ENCODE measurements at regions not wholly inside any gene's neighbourhood (a gene's known extent, or its start where the extent isn't known, plus 50 kb on each side); places are given as distances from the start of the nearest gene placed in this dataset.
"Not testable (repeated sequence)": the region's sequence is repeated elsewhere in the genome, so short reads cannot be mapped to it uniquely, and the experiment has no call there.

- H3K9me3 Mint-ChIP-seq, result peaks cover 3% of the 10 kb centered on the region
- no peak overlapping the region for H3K4me3 Mint-ChIP-seq
- H3K27ac Mint-ChIP-seq, result no peak overlapping the region
- intact Hi-C loops (cut with micrococcal nuclease), result no loop called here
- DNase-seq, result no peak
- H3K27me3 Mint-ChIP-seq, result no peaks in the 10 kb centered on the region
- ChIA-PET POLR2A (no interaction called here), CTCF (no interaction called here)
- no peaks in the 10 kb centered on the region for H3K36me3 Mint-ChIP-seq
- no peaks in the 10 kb centered on the region for H3K4me1 Mint-ChIP-seq (ENCODE audit: low read depth)
These were observed 351.3 kb downstream of the JRKL start for GRCh38 chr11:96741068-96741467.

GRCh38 chr11:96744697-96745096 lies 354.9 kb downstream of the JRKL start:
- no peak for DNase-seq
- no peak overlapping the region for H3K4me3 Mint-ChIP-seq
- peaks cover 3% of the 10 kb centered on the region for H3K9me3 Mint-ChIP-seq
- ChIA-PET CTCF (no interaction called here), POLR2A (no interaction called here)
- H3K27me3 Mint-ChIP-seq, result no peaks in the 10 kb centered on the region
- intact Hi-C loops (cut with micrococcal nuclease), result no loop called here
- H3K27ac Mint-ChIP-seq, result no peak overlapping the region
- H3K4me1 Mint-ChIP-seq (ENCODE audit: low read depth), result no peaks in the 10 kb centered on the region
- H3K36me3 Mint-ChIP-seq, result no peaks in the 10 kb centered on the region

GRCh38 chr11:96748639-96749370 lies 359.0 kb downstream of the JRKL start:
- DNase-seq, result no peak
- Mint-ChIP-seq H3K4me1 (ENCODE audit: low read depth) (no peaks in the 10 kb centered on the region), H3K27ac (no peak overlapping the region), H3K27me3 (no peaks in the 10 kb centered on the region), H3K36me3 (no peaks in the 10 kb centered on the region), H3K9me3 (peaks cover 3% of the 10 kb centered on the region), H3K4me3 (no peak overlapping the region)
- intact Hi-C loops (cut with micrococcal nuclease), result no loop called here
- ChIA-PET POLR2A (no interaction called here), CTCF (no interaction called here)

- H3K36me3 Mint-ChIP-seq; H3K27me3 Mint-ChIP-seq; H3K4me3 Mint-ChIP-seq; H3K27ac Mint-ChIP-seq; intact Hi-C loops (cut with micrococcal nuclease); H3K9me3 Mint-ChIP-seq; H3K4me1 Mint-ChIP-seq (ENCODE audit: low read depth); DNase-seq; POLR2A ChIA-PET; CTCF ChIA-PET: not testable (repeated sequence)
These were observed 362.0 kb downstream of the JRKL start for GRCh38 chr11:96751807-96752206.

- POLR2A ChIA-PET, result no interaction called here
- H3K4me3 Mint-ChIP-seq, result no peak overlapping the region
- no peak for DNase-seq
- peaks cover 3% of the 10 kb centered on the region for H3K9me3 Mint-ChIP-seq
- H3K27me3 Mint-ChIP-seq, result no peaks in the 10 kb centered on the region
- CTCF ChIA-PET, result no interaction called here
- H3K36me3 Mint-ChIP-seq, result no peaks in the 10 kb centered on the region
- H3K4me1 Mint-ChIP-seq (ENCODE audit: low read depth), result no peaks in the 10 kb centered on the region
- H3K27ac Mint-ChIP-seq, result no peak overlapping the region
- intact Hi-C loops (cut with micrococcal nuclease), result no loop called here
These were observed 362.4 kb downstream of the JRKL start for GRCh38 chr11:96752221-96752620.

GRCh38 chr11:96753997-96754396 lies 364.2 kb downstream of the JRKL start:
- Mint-ChIP-seq H3K27me3 (no peaks in the 10 kb centered on the region), H3K36me3 (no peaks in the 10 kb centered on the region), H3K4me3 (no peak overlapping the region), H3K9me3 (peaks cover 3% of the 10 kb centered on the region), H3K27ac (no peak overlapping the region), H3K4me1 (ENCODE audit: low read depth) (no peaks in the 10 kb centered on the region)
- ChIA-PET POLR2A (no interaction called here), CTCF (interaction anchor here (1.4 kb wide), 1 partner anchor 9 kb away, joined by 3 read pairs; no protein-coding TSS in a partner anchor)
- DNase-seq, result no peak
- intact Hi-C loops (cut with micrococcal nuclease), result no loop called here

GRCh38 chr11:96755209-96755608 lies 365.4 kb downstream of the JRKL start:
- Mint-ChIP-seq H3K4me3 (no peak overlapping the region), H3K9me3 (peaks cover 3% of the 10 kb centered on the region), H3K4me1 (ENCODE audit: low read depth) (no peaks in the 10 kb centered on the region), H3K27me3 (no peaks in the 10 kb centered on the region), H3K36me3 (no peaks in the 10 kb centered on the region), H3K27ac (no peak overlapping the region)
- POLR2A ChIA-PET, result interaction anchor here (0.6 kb wide), 1 partner anchor 93 kb away, joined by 3 read pairs; no protein-coding TSS in a partner anchor
- no peak for DNase-seq
- CTCF ChIA-PET, result no interaction called here
- intact Hi-C loops (cut with micrococcal nuclease), result no loop called here

- H3K4me3 Mint-ChIP-seq, result no peak overlapping the region
- peaks cover 3% of the 10 kb centered on the region for H3K9me3 Mint-ChIP-seq
- H3K4me1 Mint-ChIP-seq (ENCODE audit: low read depth), result no peaks in the 10 kb centered on the region
- no peaks in the 10 kb centered on the region for H3K27me3 Mint-ChIP-seq
- DNase-seq, result no peak
- intact Hi-C loops (cut with micrococcal nuclease), result no loop called here
- no peak overlapping the region for H3K27ac Mint-ChIP-seq
- ChIA-PET POLR2A (no interaction called here), CTCF (no interaction called here)
- H3K36me3 Mint-ChIP-seq, result no peaks in the 10 kb centered on the region
These were observed 365.9 kb downstream of the JRKL start for GRCh38 chr11:96755752-96756151.

GRCh38 chr11:96758957-96759356 lies 369.1 kb downstream of the JRKL start:
- Mint-ChIP-seq H3K4me3 (no peak overlapping the region), H3K27ac (no peak overlapping the region), H3K27me3 (no peaks in the 10 kb centered on the region), H3K4me1 (ENCODE audit: low read depth) (no peaks in the 10 kb centered on the region), H3K36me3 (no peaks in the 10 kb centered on the region), H3K9me3 (no peaks in the 10 kb centered on the region)
- ChIA-PET POLR2A (no interaction called here), CTCF (no interaction called here)
- DNase-seq, result no peak
- intact Hi-C loops (cut with micrococcal nuclease), result no loop called here

GRCh38 chr11:96760306-96760705 lies 370.5 kb downstream of the JRKL start:
- intact Hi-C loops (cut with micrococcal nuclease), result no loop called here
- Mint-ChIP-seq H3K27me3 (no peaks in the 10 kb centered on the region), H3K4me3 (no peak overlapping the region), H3K36me3 (no peaks in the 10 kb centered on the region), H3K27ac (no peak overlapping the region), H3K9me3 (no peaks in the 10 kb centered on the region), H3K4me1 (ENCODE audit: low read depth) (no peaks in the 10 kb centered on the region)
- DNase-seq, result no peak
- CTCF ChIA-PET, result no interaction called here
- POLR2A ChIA-PET, result no interaction called here

GRCh38 chr11:96760815-96761214 lies 371.0 kb downstream of the JRKL start:
- intact Hi-C loops (cut with micrococcal nuclease), result no loop called here
- no peaks in the 10 kb centered on the region for H3K4me1 Mint-ChIP-seq (ENCODE audit: low read depth)
- H3K36me3 Mint-ChIP-seq, result no peaks in the 10 kb centered on the region
- no peak overlapping the region for H3K27ac Mint-ChIP-seq
- H3K27me3 Mint-ChIP-seq, result no peaks in the 10 kb centered on the region
- no peak overlapping the region for H3K4me3 Mint-ChIP-seq
- no peak for DNase-seq
- POLR2A ChIA-PET, result no interaction called here
- CTCF ChIA-PET, result no interaction called here
- no peaks in the 10 kb centered on the region for H3K9me3 Mint-ChIP-seq

- no peaks in the 10 kb centered on the region for H3K9me3 Mint-ChIP-seq
- H3K27ac Mint-ChIP-seq, result no peak overlapping the region
- no peak for DNase-seq
- H3K36me3 Mint-ChIP-seq, result no peaks in the 10 kb centered on the region
- H3K4me1 Mint-ChIP-seq (ENCODE audit: low read depth), result no peaks in the 10 kb centered on the region
- POLR2A ChIA-PET, result no interaction called here
- CTCF ChIA-PET, result no interaction called here
- intact Hi-C loops (cut with micrococcal nuclease), result no loop called here
- no peak overlapping the region for H3K4me3 Mint-ChIP-seq
- H3K27me3 Mint-ChIP-seq, result no peaks in the 10 kb centered on the region
These were observed 371.6 kb downstream of the JRKL start for GRCh38 chr11:96761451-96761850.

GRCh38 chr11:96763244-96763643 lies 373.4 kb downstream of the JRKL start:
- no peak overlapping the region for H3K4me3 Mint-ChIP-seq
- no peaks in the 10 kb centered on the region for H3K36me3 Mint-ChIP-seq
- H3K4me1 Mint-ChIP-seq (ENCODE audit: low read depth), result no peaks in the 10 kb centered on the region
- H3K9me3 Mint-ChIP-seq, result no peaks in the 10 kb centered on the region
- no peaks in the 10 kb centered on the region for H3K27me3 Mint-ChIP-seq
- CTCF ChIA-PET, result interaction anchor here (1.1 kb wide), 1 partner anchor 9 kb away, joined by 3 read pairs; no protein-coding TSS in a partner anchor
- POLR2A ChIA-PET, result no interaction called here
- intact Hi-C loops (cut with micrococcal nuclease), result no loop called here
- no peak for DNase-seq
- no peak overlapping the region for H3K27ac Mint-ChIP-seq

Data from activated CD4-positive, alpha-beta memory T cell treated with anti-CD3 and anti-CD28 coated beads for 36 hours (primary cell).